ENCODE measurements at regions not wholly inside any gene's neighbourhood (a gene's known extent, or its start where the extent isn't known, plus 50 kb on each side); places are given as distances from the start of the nearest gene placed in this dataset.
"Not testable (repeated sequence)": the region's sequence is repeated elsewhere in the genome, so short reads cannot be mapped to it uniquely, and the experiment has no call there.

GRCh38 chr6:50369996-50370395 is 320.3 kb upstream of the DEFB112 start:
- ChIA-PET POLR2A (no interaction called here), CTCF (no interaction called here)
- H3K27me3 Mint-ChIP-seq (ENCODE audit: insufficient read depth, unreplicated experiment) = no peaks in the 10 kb centered on the region
- BruUV-seq (replicated peaks) = no TSS peak
- no peak overlapping the region for H3K27ac Mint-ChIP-seq (ENCODE audit: low read depth, unreplicated experiment)
- TF ChIP-seq, protein P1, sequence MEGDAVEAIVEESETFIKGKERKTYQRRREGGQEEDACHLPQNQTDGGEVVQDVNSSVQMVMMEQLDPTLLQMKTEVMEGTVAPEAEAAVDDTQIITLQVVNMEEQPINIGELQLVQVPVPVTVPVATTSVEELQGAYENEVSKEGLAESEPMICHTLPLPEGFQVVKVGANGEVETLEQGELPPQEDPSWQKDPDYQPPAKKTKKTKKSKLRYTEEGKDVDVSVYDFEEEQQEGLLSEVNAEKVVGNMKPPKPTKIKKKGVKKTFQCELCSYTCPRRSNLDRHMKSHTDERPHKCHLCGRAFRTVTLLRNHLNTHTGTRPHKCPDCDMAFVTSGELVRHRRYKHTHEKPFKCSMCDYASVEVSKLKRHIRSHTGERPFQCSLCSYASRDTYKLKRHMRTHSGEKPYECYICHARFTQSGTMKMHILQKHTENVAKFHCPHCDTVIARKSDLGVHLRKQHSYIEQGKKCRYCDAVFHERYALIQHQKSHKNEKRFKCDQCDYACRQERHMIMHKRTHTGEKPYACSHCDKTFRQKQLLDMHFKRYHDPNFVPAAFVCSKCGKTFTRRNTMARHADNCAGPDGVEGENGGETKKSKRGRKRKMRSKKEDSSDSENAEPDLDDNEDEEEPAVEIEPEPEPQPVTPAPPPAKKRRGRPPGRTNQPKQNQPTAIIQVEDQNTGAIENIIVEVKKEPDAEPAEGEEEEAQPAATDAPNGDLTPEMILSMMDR (IDR thresholded peaks at IDR 0.05; ENCODE audit: unreplicated experiment) = no peak
- intact Hi-C loops (cut with micrococcal nuclease) = no loop called here
- H3K36me3 Mint-ChIP-seq (ENCODE audit: insufficient read depth, unreplicated experiment) = no peaks in the 10 kb centered on the region
- peaks cover 2% of the 10 kb centered on the region for H3K9me3 Mint-ChIP-seq (ENCODE audit: unreplicated experiment)
- H3K4me1 Mint-ChIP-seq (ENCODE audit: insufficient read depth, unreplicated experiment) = no peaks in the 10 kb centered on the region
- no peak overlapping the region for H3K4me3 Mint-ChIP-seq (ENCODE audit: unreplicated experiment)
- DNase-seq (ENCODE audit: unreplicated experiment) = no peak

DNA sequence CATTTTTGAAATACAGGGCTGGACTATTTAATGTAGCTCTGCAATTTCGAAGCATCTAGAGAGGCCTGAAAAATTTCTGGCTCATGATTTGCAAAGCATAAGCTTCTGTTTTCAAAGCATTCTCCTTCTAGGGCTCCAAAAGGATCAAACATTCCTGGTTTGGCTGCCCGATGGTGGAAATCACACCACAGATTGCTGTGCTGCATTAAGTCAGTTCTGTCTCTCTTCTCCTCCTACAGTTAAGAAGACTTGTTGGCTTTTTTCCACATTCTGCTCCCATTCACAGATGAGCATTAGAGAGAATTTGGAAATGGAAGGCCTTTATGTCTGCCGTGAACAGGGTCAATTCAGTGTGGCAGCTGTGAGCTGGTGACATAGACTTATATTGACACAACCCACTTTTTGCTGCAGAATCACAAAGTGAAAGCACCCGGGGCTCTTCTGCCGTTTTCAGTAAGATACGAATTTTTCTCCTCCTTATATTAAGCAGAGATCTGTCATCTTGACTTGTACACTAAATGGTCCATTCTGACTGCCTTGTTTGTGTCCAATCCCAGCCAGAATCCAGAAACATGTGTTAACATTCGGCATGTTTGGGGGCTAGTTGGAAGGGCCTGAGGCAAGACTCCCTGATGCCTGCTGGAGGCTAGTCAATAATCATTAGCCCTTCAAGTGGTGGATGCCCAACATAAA is 330.8 kb upstream of the DEFB112 start:
- CTCF ChIA-PET = interaction anchor here (0.6 kb wide), 1 partner anchor 221 kb away, joined by 3 read pairs; no protein-coding TSS in a partner anchor
- DNase-seq (ENCODE audit: unreplicated experiment) = no peak
- Mint-ChIP-seq H3K4me3 (ENCODE audit: unreplicated experiment) (no peak overlapping the region), H3K27ac (ENCODE audit: low read depth, unreplicated experiment) (no peak overlapping the region), H3K36me3 (ENCODE audit: insufficient read depth, unreplicated experiment) (no peaks in the 10 kb centered on the region), H3K9me3 (ENCODE audit: unreplicated experiment) (peaks cover under 1% of the 10 kb centered on the region), H3K4me1 (ENCODE audit: insufficient read depth, unreplicated experiment) (no peaks in the 10 kb centered on the region), H3K27me3 (ENCODE audit: insufficient read depth, unreplicated experiment) (no peaks in the 10 kb centered on the region)
- POLR2A ChIA-PET = no interaction called here
- BruUV-seq (replicated peaks) = no TSS peak
- TF ChIP-seq, protein P1 (IDR thresholded peaks at IDR 0.05; ENCODE audit: unreplicated experiment) = no peak
- intact Hi-C loops (cut with micrococcal nuclease) = no loop called here

DNA sequence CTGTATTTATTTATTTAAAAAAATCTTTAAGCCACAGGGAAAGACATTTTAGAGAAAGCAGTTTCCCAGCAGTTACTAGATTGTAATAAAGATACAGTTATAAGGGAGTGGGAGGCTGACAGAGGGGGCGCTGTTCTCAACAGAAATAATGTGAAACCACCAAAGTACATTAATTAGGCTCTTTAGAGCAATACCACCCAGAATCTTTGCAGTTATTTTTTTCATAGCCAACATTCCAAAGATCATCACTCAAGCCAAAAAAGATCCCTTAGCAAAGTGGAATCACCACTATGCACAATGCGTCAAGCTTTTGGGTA is 331.3 kb upstream of the DEFB112 start:
- Mint-ChIP-seq H3K9me3 (ENCODE audit: unreplicated experiment) (no peaks in the 10 kb centered on the region), H3K27ac (ENCODE audit: low read depth, unreplicated experiment) (no peak overlapping the region), H3K4me1 (ENCODE audit: insufficient read depth, unreplicated experiment) (no peaks in the 10 kb centered on the region), H3K36me3 (ENCODE audit: insufficient read depth, unreplicated experiment) (no peaks in the 10 kb centered on the region), H3K27me3 (ENCODE audit: insufficient read depth, unreplicated experiment) (no peaks in the 10 kb centered on the region), H3K4me3 (ENCODE audit: unreplicated experiment) (no peak overlapping the region)
- TF ChIP-seq, protein P1 (IDR thresholded peaks at IDR 0.05; ENCODE audit: unreplicated experiment) = no peak
- ChIA-PET CTCF (interaction anchor here (0.6 to 1.3 kb wide), 4 partner anchors 13 to 220 kb away, joined by 3 to 4 read pairs (median 3); no protein-coding TSS in a partner anchor), POLR2A (no interaction called here)
- peak; percentile 19 for DNase-seq (ENCODE audit: unreplicated experiment)
- intact Hi-C loops (cut with micrococcal nuclease) = no loop called here
- no TSS peak for BruUV-seq (replicated peaks)

DNA sequence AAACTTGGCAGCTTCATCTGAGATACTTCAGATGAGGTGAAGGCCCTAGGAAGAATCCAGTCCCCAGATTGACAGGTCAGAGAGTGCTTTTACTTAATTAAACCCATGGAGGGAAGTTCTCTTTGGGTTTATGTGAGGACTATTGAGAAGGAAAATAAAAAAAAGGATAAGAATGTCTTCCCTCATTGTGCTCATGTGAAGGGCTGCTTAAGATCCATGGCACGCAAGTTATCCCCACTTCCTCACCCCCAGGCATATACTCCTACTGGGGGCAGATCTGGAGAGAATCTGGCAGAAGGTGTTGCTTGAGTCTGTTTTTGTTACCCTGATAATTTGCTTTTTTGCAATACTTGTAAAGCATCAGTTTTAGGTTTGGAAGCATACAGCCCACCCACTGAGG is 322.9 kb upstream of the TFAP2D start:
- Mint-ChIP-seq H3K27ac (ENCODE audit: low read depth, unreplicated experiment) (no peak overlapping the region), H3K9me3 (ENCODE audit: unreplicated experiment) (no peaks in the 10 kb centered on the region), H3K4me1 (ENCODE audit: insufficient read depth, unreplicated experiment) (no peaks in the 10 kb centered on the region), H3K27me3 (ENCODE audit: insufficient read depth, unreplicated experiment) (no peaks in the 10 kb centered on the region), H3K4me3 (ENCODE audit: unreplicated experiment) (no peak overlapping the region), H3K36me3 (ENCODE audit: insufficient read depth, unreplicated experiment) (no peaks in the 10 kb centered on the region)
- TF ChIP-seq, protein P1 (IDR thresholded peaks at IDR 0.05; ENCODE audit: unreplicated experiment) = no peak
- no peak for DNase-seq (ENCODE audit: unreplicated experiment)
- no TSS peak for BruUV-seq (replicated peaks)
- intact Hi-C loops (cut with micrococcal nuclease) = no loop called here
- CTCF ChIA-PET = no interaction called here
- POLR2A ChIA-PET = no interaction called here

- intact Hi-C loops (cut with micrococcal nuclease); H3K27ac Mint-ChIP-seq (ENCODE audit: low read depth, unreplicated experiment); H3K27me3 Mint-ChIP-seq (ENCODE audit: insufficient read depth, unreplicated experiment); H3K4me1 Mint-ChIP-seq (ENCODE audit: insufficient read depth, unreplicated experiment); H3K4me3 Mint-ChIP-seq (ENCODE audit: unreplicated experiment); H3K9me3 Mint-ChIP-seq (ENCODE audit: unreplicated experiment); POLR2A ChIA-PET; CTCF ChIA-PET; H3K36me3 Mint-ChIP-seq (ENCODE audit: insufficient read depth, unreplicated experiment); DNase-seq (ENCODE audit: unreplicated experiment); BruUV-seq (replicated peaks): not testable (repeated sequence)
Measured at GRCh38 chr6:50394139-50394538, 319.2 kb upstream of the TFAP2D start.
